Heart right ventricle (tissue), 16 donors: ENCODE measurements at regions not wholly inside any gene's neighbourhood (a gene's known extent, or its start where the extent isn't known, plus 50 kb on each side); places are given as distances from the start of the nearest gene placed in this dataset.

Experiments used
- ATAC-seq, 8 donors: fragments of 200-7000 bp; cut with Tn5 transposase; one replicate each; pipeline ENCODE4 v1.9.1; 2020; ENCODE audit warnings: mild to moderate bottlenecking in 8 of 8, moderate library complexity in 8 of 8, moderate number of reproducible peaks in 1 of 8
- DNase-seq, 2 donors: peaks; one replicate each; pipeline ENCODE4 v3.0.0-alpha.2; 2020
- H3K27ac ChIP-seq, 10 donors: fragments of 200-600 bp; sonication (generic) in 2 of 10; one replicate each; pipeline versions ENCODE4 v1.5.0 to v1.8.0; 2020 to 2022; ENCODE audit warnings: mild to moderate bottlenecking in 3 of 10
- H3K27me3 ChIP-seq, 7 donors: fragments of 200-600 bp; one replicate each; pipeline ENCODE4 v1.8.0; 2021 to 2022; ENCODE audit warnings: mild to moderate bottlenecking in 2 of 7
- H3K36me3 ChIP-seq, 9 donors: fragments of 200-600 bp; sonication (generic) in 1 of 9; one replicate each; pipeline versions ENCODE4 v1.5.0 to v1.8.0; 2020 to 2022; ENCODE audit warnings: mild to moderate bottlenecking in 2 of 9
- H3K4me1 ChIP-seq, 9 donors: fragments of 200-600 bp; sonication (generic) in 1 of 9; one replicate each; pipeline versions ENCODE4 v1.5.0 to v1.8.0; 2020 to 2022; ENCODE audit warnings: mild to moderate bottlenecking in 4 of 9
- H3K4me3 ChIP-seq, 10 donors: fragments of 200-600 bp; sonication (generic) in 2 of 10; one replicate each; pipeline versions ENCODE4 v1.5.0 to v1.8.0; 2020 to 2022; ENCODE audit warnings: mild to moderate bottlenecking in 7 of 10, moderate library complexity in 2 of 10
- H3K9me3 ChIP-seq, 11 donors: fragments of 200-600 bp in 10 of 11; sonication (generic) in 2 of 11; one replicate each; pipeline versions ENCODE4 v1.5.0 to v1.8.0; 2013 to 2022; ENCODE audit warnings: mild to moderate bottlenecking in 2 of 11, control low read depth in 1 of 11, moderate library complexity in 1 of 11
- WGBS, 2 donors: extraction: QIAGEN DNeasy Blood & Tissue Kit; methylation state at CpG; one replicate each; pipeline ENCODE4 v1.1.7; 2013; ENCODE audit warnings: inconsistent platforms in 1 of 2; 5-methylcytosine and 5-hydroxymethylcytosine counted together
- intact Hi-C, 10 donors: fragments of 100-400 bp; cut with DNase I; formaldehyde crosslinking; loops; one replicate each; pipeline versions ENCODE4 v1.11.1 to v1.14.2; 2022
- TF ChIP-seq, protein P1 (sequence below), 9 donors: fragments of 200-600 bp; sonication (generic) in 2 of 9; IDR thresholded peaks; one replicate each; pipeline versions ENCODE4 v1.5.0 to v1.8.0; 2021 to 2022; ENCODE audit warnings: antibody characterized with exemption in 9 of 9, mild to moderate bottlenecking in 5 of 9, moderate library complexity in 1 of 9
- donor health status: Arrhythmogenic right ventricular cardiomyopathy.
- donor health status: ischemic (EF 13 %, LVEDD 7.1; RV severe dilation, severe dysfunction).
- donor health status: healthy with polysubstance abuse.
- donor health status: DM: no; HTN: yes; CAD: no.
- donor health status: DM: no; HTN: no; CAD: no.
- donor health status: ischemic (EF 25% LVEDD 6.9; RV normal size, moderate dysfunction).
- donor health status: ischemic (EF 25% LVEDD 5.7; RV mildly dilated, moderate dysfunction).
- donor health status: healthy.
- donor health status: DM: yes; HTN: yes; CAD: no.
- donor health status: Ischemic cardiomyopathy.
- donor health status: ischemic (EF 35%, LVEDD 5.7; RV mildly dilated, moderate dysfunction).
- donor health status: nonischemic (EF 11% LVEDD 7.7; RV severe dilation, severe dysfunction).
- donor health status: DM: yes; HTN: yes; CAD: no.
- donor health status: PGD.
- donor health status: ischemic (EF 29% LVEDD 5.4; RV normal size, mild dysfunction).
- donor health status: nonischemic (EF 23%, LVEDD 6.1; RV moderate dilation, normal function).

- intact Hi-C loops: no loop called here
- Histone ChIP-seq H3K9me3 (peaks cover 0 to under 1% (median 0%) of the 10 kb centered on the region in 11 donors), H3K4me1 (no peaks in the 10 kb centered on the region), H3K27me3 (peaks cover 0 to 34% (median 13%) of the 10 kb centered on the region in 7 donors), H3K27ac (no peak overlapping the region), H3K36me3 (no peaks in the 10 kb centered on the region), H3K4me3 (no peak overlapping the region)
- DNase-seq: no peak
- ATAC-seq: no peak
- TF ChIP-seq, protein P1, sequence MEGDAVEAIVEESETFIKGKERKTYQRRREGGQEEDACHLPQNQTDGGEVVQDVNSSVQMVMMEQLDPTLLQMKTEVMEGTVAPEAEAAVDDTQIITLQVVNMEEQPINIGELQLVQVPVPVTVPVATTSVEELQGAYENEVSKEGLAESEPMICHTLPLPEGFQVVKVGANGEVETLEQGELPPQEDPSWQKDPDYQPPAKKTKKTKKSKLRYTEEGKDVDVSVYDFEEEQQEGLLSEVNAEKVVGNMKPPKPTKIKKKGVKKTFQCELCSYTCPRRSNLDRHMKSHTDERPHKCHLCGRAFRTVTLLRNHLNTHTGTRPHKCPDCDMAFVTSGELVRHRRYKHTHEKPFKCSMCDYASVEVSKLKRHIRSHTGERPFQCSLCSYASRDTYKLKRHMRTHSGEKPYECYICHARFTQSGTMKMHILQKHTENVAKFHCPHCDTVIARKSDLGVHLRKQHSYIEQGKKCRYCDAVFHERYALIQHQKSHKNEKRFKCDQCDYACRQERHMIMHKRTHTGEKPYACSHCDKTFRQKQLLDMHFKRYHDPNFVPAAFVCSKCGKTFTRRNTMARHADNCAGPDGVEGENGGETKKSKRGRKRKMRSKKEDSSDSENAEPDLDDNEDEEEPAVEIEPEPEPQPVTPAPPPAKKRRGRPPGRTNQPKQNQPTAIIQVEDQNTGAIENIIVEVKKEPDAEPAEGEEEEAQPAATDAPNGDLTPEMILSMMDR (IDR thresholded peaks at IDR 0.05): no peak
These were observed 98.6 kb downstream of the FOXB1 start for GRCh38 chr15:60102748-60103147.

GRCh38 chr15:60110909-60111308, 106.8 kb downstream of the FOXB1 start:
- WGBS, 2 donors: 89 to 91% methylated on average over 5 of the region's 5 CpGs
- DNase-seq: no peak
- no peak overlapping the region for H3K4me3 ChIP-seq
- intact Hi-C loops: loop anchor here in 1 of 10 donors (10.0 kb wide), 1 partner anchor 176 kb away; no protein-coding TSS in a partner anchor
- H3K36me3 ChIP-seq: no peaks in the 10 kb centered on the region
- H3K9me3 ChIP-seq: no peaks in the 10 kb centered on the region
- ATAC-seq: no peak
- H3K27me3 ChIP-seq: peaks cover 0 to 47% (median 16%) of the 10 kb centered on the region in 7 donors
- no peaks in the 10 kb centered on the region for H3K4me1 ChIP-seq
- no peak overlapping the region for H3K27ac ChIP-seq
- TF ChIP-seq, protein P1 (IDR thresholded peaks at IDR 0.05): no peak

GRCh38 chr15:60115579-60116380, 111.7 kb downstream of the FOXB1 start:
- WGBS, 2 donors: 42 to 43% methylated on average over 9 of the region's 9 CpGs
- TF ChIP-seq, protein P1 (IDR thresholded peaks at IDR 0.05): no peak
- Histone ChIP-seq H3K9me3 (no peaks in the 10 kb centered on the region), H3K36me3 (no peaks in the 10 kb centered on the region), H3K27ac (no peak overlapping the region), H3K4me3 (no peak overlapping the region), H3K4me1 (no peaks in the 10 kb centered on the region), H3K27me3 (peaks cover 0 to 68% (median 55%) of the 10 kb centered on the region in 7 donors)
- intact Hi-C loops: loop anchor here in 1 of 10 donors (10.0 kb wide), 1 partner anchor 181 kb away; no protein-coding TSS in a partner anchor
- DNase-seq: no peak
- no peak for ATAC-seq

DNA sequence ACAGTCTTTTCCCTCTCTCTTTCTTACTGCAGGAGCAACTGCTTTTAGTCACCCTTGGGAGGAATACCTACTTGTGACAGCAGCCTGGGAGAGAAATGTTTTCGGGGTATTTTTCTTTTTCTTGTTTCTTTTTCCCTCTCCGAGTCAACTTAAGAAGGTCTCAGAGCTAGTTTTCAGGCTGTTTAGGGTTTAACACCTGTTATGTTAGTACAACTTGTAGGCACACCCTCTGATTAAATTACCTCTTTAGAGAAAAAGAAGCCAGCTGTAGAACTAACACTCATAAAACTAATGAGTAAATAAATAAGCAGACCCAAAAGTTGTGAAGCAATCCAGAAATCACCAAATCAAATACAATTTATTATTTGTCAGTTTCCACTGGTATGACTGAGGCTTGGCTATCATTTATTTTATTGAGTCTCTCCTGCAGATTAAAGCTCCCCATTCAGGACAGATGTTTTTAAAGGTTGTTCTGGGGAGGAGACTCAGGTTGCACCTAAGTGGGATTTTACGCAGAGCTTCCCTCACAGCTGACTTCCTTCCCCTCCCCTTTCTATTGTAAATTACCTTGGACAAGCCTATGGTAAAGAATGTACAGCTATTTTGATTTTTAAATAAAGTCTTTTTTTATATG, 112.5 kb downstream of the FOXB1 start:
- Histone ChIP-seq H3K36me3 (no peaks in the 10 kb centered on the region), H3K4me1 (no peaks in the 10 kb centered on the region), H3K9me3 (no peaks in the 10 kb centered on the region), H3K4me3 (no peak overlapping the region), H3K27ac (no peak overlapping the region), H3K27me3 (peaks cover 0 to 76% (median 55%) of the 10 kb centered on the region in 7 donors)
- intact Hi-C loops: loop anchor here in 1 of 10 donors (10.0 kb wide), 1 partner anchor 182 kb away; no protein-coding TSS in a partner anchor
- TF ChIP-seq, protein P1 (IDR thresholded peaks at IDR 0.05): no peak
- DNase-seq: no peak
- ATAC-seq: no peak
- WGBS, 2 donors: 58 to 60% methylated on average over 3 of the region's 3 CpGs
